DND-41 (cell line): ENCODE measurements at regions not wholly inside any gene's neighbourhood (a gene's known extent, or its start where the extent isn't known, plus 50 kb on each side); places are given as distances from the start of the nearest gene placed in this dataset.
"Not testable (repeated sequence)": the region's sequence is repeated elsewhere in the genome, so short reads cannot be mapped to it uniquely, and the experiment has no call there.

Experiments used
- ATAC-seq: fragments of 200-7000 bp; cut with Tn5 transposase; 3 replicates; pipeline ENCODE4 v1.9.1; 2021; ENCODE audit warnings: low read depth; ENCODE audit not compliant: insufficient read depth
- DNase-seq: peaks from one replicate; pipeline ENCODE4 v3.0.0-alpha.2; 2020
- H2AFZ ChIP-seq: 2 replicates; pipeline ENCODE4 v1.6.0; 2012; ENCODE audit warnings: low read depth, low read length
- H3K27ac ChIP-seq: 2 replicates; pipeline ENCODE4 v1.5.1; 2012; ENCODE audit warnings: low read length, inconsistent platforms
- H3K27me3 ChIP-seq: fragments of 200-600 bp; sonication (generic); 2 replicates; pipeline ENCODE4 v1.6.0; 2012; ENCODE audit warnings: low read length, mild to moderate bottlenecking, inconsistent platforms; ENCODE audit not compliant: insufficient read depth, poor library complexity
- H3K36me3 ChIP-seq: 2 replicates; pipeline ENCODE4 v1.5.1; 2012; ENCODE audit warnings: low read length, inconsistent platforms; ENCODE audit not compliant: insufficient read depth
- H3K4me1 ChIP-seq: 2 replicates; pipeline ENCODE4 v1.5.1; 2012; ENCODE audit warnings: mild to moderate bottlenecking, low read length; ENCODE audit not compliant: insufficient read depth
- H3K4me2 ChIP-seq: 2 replicates; pipeline ENCODE4 v1.6.0; 2012; ENCODE audit warnings: mild to moderate bottlenecking, moderate library complexity, low read length, inconsistent platforms; ENCODE audit not compliant: insufficient read depth
- H3K4me3 ChIP-seq, 2 experiments: fragments of 200-600 bp in 1 of 2; shearing (Covaris generic) in 1 of 2; 2 replicates each; pipeline ENCODE4 v1.5.1; 2012 to 2016; ENCODE audit warnings: inconsistent platforms in 2 of 2, low read length in 2 of 2, mild to moderate bottlenecking in 2 of 2, low read depth in 1 of 2, moderate library complexity in 1 of 2
- H3K79me2 ChIP-seq: 2 replicates; pipeline ENCODE4 v1.6.0; 2012; ENCODE audit warnings: low read length, inconsistent platforms; ENCODE audit not compliant: insufficient read depth
- H3K9ac ChIP-seq: 2 replicates; pipeline ENCODE4 v1.6.0; 2012; ENCODE audit warnings: low read depth, mild to moderate bottlenecking, inconsistent platforms, low read length, moderate library complexity
- H3K9me3 ChIP-seq: 2 replicates; pipeline ENCODE4 v1.5.1; 2012; ENCODE audit warnings: low read length, moderate library complexity, mild to moderate bottlenecking, inconsistent platforms; ENCODE audit not compliant: insufficient read depth, severe bottlenecking
- H4K20me1 ChIP-seq: 2 replicates; pipeline ENCODE4 v1.6.0; 2012; ENCODE audit warnings: low read length; ENCODE audit not compliant: insufficient read depth
- CTCF ChIP-seq: IDR thresholded peaks from 2 replicates; pipeline ENCODE4 v1.5.1; 2012; ENCODE audit warnings: borderline replicate concordance, low read length, moderate library complexity, mild to moderate bottlenecking; ENCODE audit not compliant: poor library complexity, severe bottlenecking; ENCODE audit errors: extremely low read depth
- EZH2 ChIP-seq: IDR thresholded peaks from 3 replicates; pipeline ENCODE4 v1.6.1; 2012; ENCODE audit warnings: borderline replicate concordance, low read depth, mild to moderate bottlenecking, moderate library complexity, low read length, inconsistent platforms; ENCODE audit not compliant: severe bottlenecking

GRCh38 chr5:104859437-104859836 is 1296.8 kb upstream of the NUDT12 start:
- H3K9me3 ChIP-seq, result no peaks in the 10 kb centered on the region
- no peak for DNase-seq
- ATAC-seq, result no peak
- H3K36me3 ChIP-seq, result no peaks in the 10 kb centered on the region
- H3K4me3 ChIP-seq, result no peak overlapping the region
- H3K4me2 ChIP-seq, result no peak overlapping the region
- no peaks in the 10 kb centered on the region for H3K27me3 ChIP-seq
- TF ChIP-seq CTCF, result no peak
- H3K9ac ChIP-seq, result no peak overlapping the region
- H4K20me1 ChIP-seq, result no peaks in the 10 kb centered on the region
- no peaks in the 10 kb centered on the region for H3K79me2 ChIP-seq
- no peaks in the 10 kb centered on the region for H3K4me1 ChIP-seq
- no peak overlapping the region for H2AFZ ChIP-seq
- H3K27ac ChIP-seq, result no peak overlapping the region

DNA sequence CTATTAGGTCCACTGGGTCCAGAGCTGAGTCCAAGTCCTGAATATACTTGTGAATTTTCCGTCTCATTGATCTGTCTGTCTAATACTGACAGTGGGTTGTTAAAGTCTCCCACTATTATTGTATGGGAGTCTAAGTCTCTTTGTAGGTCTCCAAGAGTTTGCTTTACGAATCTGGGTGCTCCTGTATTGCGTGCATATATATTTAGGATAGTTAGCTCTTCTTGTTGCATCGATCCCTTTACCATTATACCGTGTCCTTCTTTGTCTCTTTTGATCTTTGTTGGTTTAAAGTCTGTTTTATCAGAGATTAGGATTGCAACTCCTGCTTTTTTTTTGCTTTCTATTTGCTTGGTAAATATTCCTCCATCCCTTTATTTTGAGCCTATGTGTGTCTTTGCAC is 1289.5 kb upstream of the NUDT12 start:
- H3K4me1 ChIP-seq, H3K4me2 ChIP-seq, H3K9ac ChIP-seq, H3K4me3 ChIP-seq, H3K36me3 ChIP-seq, H4K20me1 ChIP-seq, H3K9me3 ChIP-seq, DNase-seq, H2AFZ ChIP-seq, H3K27me3 ChIP-seq, ATAC-seq, H3K79me2 ChIP-seq, H3K27ac ChIP-seq: not testable (repeated sequence)

- no peaks in the 10 kb centered on the region for H3K36me3 ChIP-seq
- TF ChIP-seq CTCF (no peak), EZH2 (no peak)
- no peaks in the 10 kb centered on the region for H4K20me1 ChIP-seq
- ATAC-seq, result no peak
- H3K4me1 ChIP-seq, result no peaks in the 10 kb centered on the region
- no peak overlapping the region for H2AFZ ChIP-seq
- no peaks in the 10 kb centered on the region for H3K9me3 ChIP-seq
- DNase-seq, result no peak
- H3K27me3 ChIP-seq, result no peaks in the 10 kb centered on the region
- no peak overlapping the region for H3K4me3 ChIP-seq
- H3K27ac ChIP-seq, result no peak overlapping the region
- H3K4me2 ChIP-seq, result no peak overlapping the region
- H3K9ac ChIP-seq, result no peak overlapping the region
- H3K79me2 ChIP-seq, result no peaks in the 10 kb centered on the region
These were observed 1283.0 kb upstream of the NUDT12 start for GRCh38 chr5:104845541-104845940.

DNA sequence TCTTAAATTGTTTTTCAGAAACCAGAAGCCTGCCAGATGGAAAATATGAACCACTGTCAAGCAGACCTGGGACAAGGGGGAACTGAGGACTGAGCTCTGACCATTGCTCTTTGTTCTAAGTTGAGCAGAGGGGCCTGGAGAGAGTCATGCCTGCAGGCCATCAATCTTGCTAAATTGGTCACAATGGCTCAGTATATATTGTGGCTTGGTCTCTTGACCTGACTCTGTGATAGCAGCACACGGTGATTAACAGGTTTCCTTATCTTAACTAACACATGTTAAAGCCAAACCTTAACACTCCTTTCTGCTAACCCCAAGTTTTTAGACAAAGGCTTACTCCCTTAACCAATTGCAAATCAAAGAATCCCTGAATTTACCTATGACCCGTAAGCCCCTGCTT is 1281.2 kb upstream of the NUDT12 start:
- Histone ChIP-seq H3K36me3 (no peaks in the 10 kb centered on the region), H3K9ac (no peak overlapping the region), H2AFZ (no peak overlapping the region), H4K20me1 (no peaks in the 10 kb centered on the region), H3K4me2 (no peak overlapping the region), H3K9me3 (no peaks in the 10 kb centered on the region), H3K79me2 (no peaks in the 10 kb centered on the region), H3K27me3 (no peaks in the 10 kb centered on the region), H3K4me1 (no peaks in the 10 kb centered on the region), H3K4me3 (no peak overlapping the region), H3K27ac (no peak overlapping the region)
- DNase-seq (no peak), ATAC-seq (no peak)
- no peak for TF ChIP-seq CTCF
- TF ChIP-seq EZH2, result no peak
